Activated B cell treated with CpG ODN at 0.5 μM for 24 hours (primary cell): ENCODE measurements at regions not wholly inside any gene's neighbourhood (a gene's known extent, or its start where the extent isn't known, plus 50 kb on each side); places are given as distances from the start of the nearest gene placed in this dataset.

Source experiments
- ATAC-seq: fragments of 200-7000 bp; cut with Tn5 transposase; one replicate; pipeline ENCODE4 v1.10.0; 2021; ENCODE audit warnings: low read depth, mild to moderate bottlenecking, moderate library complexity
- CTCF ChIA-PET: fragments of 350-600 bp; sonication (Branson Sonifier 250); formaldehyde crosslinking; loops from one replicate; lab custom pipeline; 2021; ENCODE audit warnings: antibody characterized with exemption; lab: Charles Lee
- POLR2A ChIA-PET: fragments of 350-600 bp; sonication (Branson Sonifier 250); formaldehyde crosslinking; loops from one replicate; lab custom pipeline; 2021; ENCODE audit warnings: antibody characterized with exemption; lab: Charles Lee
- DNase-seq: peaks from one replicate; pipeline ENCODE4 v3.0.0; 2022
- H3K27ac Mint-ChIP-seq: one replicate; pipeline ENCODE4 v1.8.0; 2020; ENCODE audit warnings: mixed read lengths
- H3K27me3 Mint-ChIP-seq: one replicate; pipeline ENCODE4 v1.8.0; 2021; ENCODE audit warnings: mixed read lengths
- H3K36me3 Mint-ChIP-seq: one replicate; pipeline ENCODE4 v1.8.0; 2021; ENCODE audit warnings: low read depth, mixed read lengths
- H3K4me1 Mint-ChIP-seq: one replicate; pipeline ENCODE4 v1.8.0; 2021; ENCODE audit warnings: mixed read lengths
- H3K4me3 Mint-ChIP-seq: one replicate; pipeline ENCODE4 v1.8.0; 2020; ENCODE audit warnings: mild to moderate bottlenecking, mixed read lengths
- H3K9me3 Mint-ChIP-seq: one replicate; pipeline ENCODE4 v1.8.0; 2020; ENCODE audit warnings: mixed read lengths
- intact Hi-C: fragments of 100-400 bp; cut with micrococcal nuclease; formaldehyde crosslinking; loops from one replicate; pipeline ENCODE4 v1.15.1; 2024
- TF ChIP-seq, protein P1 (sequence below): fragments of 200-600 bp; IDR thresholded peaks from one replicate; pipeline ENCODE4 v1.8.0; 2022; ENCODE audit warnings: antibody characterized with exemption, mild to moderate bottlenecking

DNA sequence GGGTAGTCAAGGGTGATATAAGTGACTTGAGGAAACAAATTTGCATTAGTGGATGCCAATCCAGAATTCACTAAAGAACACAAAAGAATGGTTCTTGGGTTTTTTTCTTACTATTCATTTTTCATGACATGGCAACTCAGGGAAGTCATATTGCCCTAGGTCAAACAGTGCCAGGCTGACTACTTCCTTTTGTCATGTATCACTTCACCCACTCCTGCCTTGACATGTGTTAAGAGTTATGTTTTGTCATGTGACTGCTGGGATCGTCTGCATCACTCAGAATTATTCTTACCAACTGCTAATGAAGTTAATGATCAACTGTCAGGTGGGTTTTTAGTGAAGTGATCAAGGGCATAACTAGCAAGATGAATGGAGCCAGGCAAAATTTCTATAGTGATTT, 74.2 kb downstream of the PRORP start:
- Mint-ChIP-seq H3K27ac (no peak overlapping the region), H3K27me3 (no peaks in the 10 kb centered on the region), H3K4me1 (peaks cover 3% of the 10 kb centered on the region), H3K9me3 (no peaks in the 10 kb centered on the region), H3K36me3 (peaks cover 15% of the 10 kb centered on the region), H3K4me3 (no peak overlapping the region)
- ATAC-seq (no peak), DNase-seq (no peak)
- ChIA-PET POLR2A (no interaction called here), CTCF (no interaction called here)
- intact Hi-C loops = no loop called here
- TF ChIP-seq, protein P1, sequence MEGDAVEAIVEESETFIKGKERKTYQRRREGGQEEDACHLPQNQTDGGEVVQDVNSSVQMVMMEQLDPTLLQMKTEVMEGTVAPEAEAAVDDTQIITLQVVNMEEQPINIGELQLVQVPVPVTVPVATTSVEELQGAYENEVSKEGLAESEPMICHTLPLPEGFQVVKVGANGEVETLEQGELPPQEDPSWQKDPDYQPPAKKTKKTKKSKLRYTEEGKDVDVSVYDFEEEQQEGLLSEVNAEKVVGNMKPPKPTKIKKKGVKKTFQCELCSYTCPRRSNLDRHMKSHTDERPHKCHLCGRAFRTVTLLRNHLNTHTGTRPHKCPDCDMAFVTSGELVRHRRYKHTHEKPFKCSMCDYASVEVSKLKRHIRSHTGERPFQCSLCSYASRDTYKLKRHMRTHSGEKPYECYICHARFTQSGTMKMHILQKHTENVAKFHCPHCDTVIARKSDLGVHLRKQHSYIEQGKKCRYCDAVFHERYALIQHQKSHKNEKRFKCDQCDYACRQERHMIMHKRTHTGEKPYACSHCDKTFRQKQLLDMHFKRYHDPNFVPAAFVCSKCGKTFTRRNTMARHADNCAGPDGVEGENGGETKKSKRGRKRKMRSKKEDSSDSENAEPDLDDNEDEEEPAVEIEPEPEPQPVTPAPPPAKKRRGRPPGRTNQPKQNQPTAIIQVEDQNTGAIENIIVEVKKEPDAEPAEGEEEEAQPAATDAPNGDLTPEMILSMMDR = no peak

GRCh38 chr14:35197015-35197414, 74.7 kb downstream of the PRORP start:
- H3K27me3 Mint-ChIP-seq = no peaks in the 10 kb centered on the region
- TF ChIP-seq, protein P1 = no peak
- no peak for DNase-seq
- H3K4me1 Mint-ChIP-seq = peaks cover 3% of the 10 kb centered on the region
- ATAC-seq = no peak
- intact Hi-C loops = no loop called here
- ChIA-PET CTCF (no interaction called here), POLR2A (no interaction called here)
- no peaks in the 10 kb centered on the region for H3K9me3 Mint-ChIP-seq
- H3K4me3 Mint-ChIP-seq = no peak overlapping the region
- H3K36me3 Mint-ChIP-seq = peaks cover 11% of the 10 kb centered on the region
- no peak overlapping the region for H3K27ac Mint-ChIP-seq

DNA sequence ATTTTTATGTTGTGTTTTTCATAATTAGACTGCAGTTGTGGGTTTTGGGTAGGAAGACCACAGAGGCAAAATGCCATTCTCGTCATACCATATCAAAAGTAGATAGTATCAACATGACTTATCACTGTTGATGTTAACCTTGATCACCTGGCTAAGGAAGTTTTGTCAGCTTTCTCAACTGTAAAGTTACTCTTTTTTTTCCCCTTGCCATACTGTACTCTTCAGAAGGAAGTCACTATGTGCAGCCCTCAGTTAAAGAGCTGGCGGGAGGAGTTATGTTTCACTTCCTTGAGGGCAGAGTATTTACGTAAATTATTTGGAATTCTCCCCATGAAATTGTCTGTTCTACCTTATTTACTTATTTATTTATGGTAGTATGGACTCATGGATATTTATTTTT, 78.7 kb downstream of the PRORP start:
- H3K27ac Mint-ChIP-seq = no peak overlapping the region
- H3K36me3 Mint-ChIP-seq = peaks cover 3% of the 10 kb centered on the region
- H3K4me1 Mint-ChIP-seq = peaks cover 3% of the 10 kb centered on the region
- no peak for ATAC-seq
- no peaks in the 10 kb centered on the region for H3K9me3 Mint-ChIP-seq
- intact Hi-C loops = no loop called here
- CTCF ChIA-PET = no interaction called here
- POLR2A ChIA-PET = no interaction called here
- no peaks in the 10 kb centered on the region for H3K27me3 Mint-ChIP-seq
- TF ChIP-seq, protein P1 = no peak
- no peak overlapping the region for H3K4me3 Mint-ChIP-seq
- no peak for DNase-seq

GRCh38 chr14:35202195-35202594, 79.8 kb downstream of the PRORP start:
- Mint-ChIP-seq H3K4me3 (no peak overlapping the region), H3K27ac (no peak overlapping the region)
- CTCF ChIA-PET = no interaction called here

DNA sequence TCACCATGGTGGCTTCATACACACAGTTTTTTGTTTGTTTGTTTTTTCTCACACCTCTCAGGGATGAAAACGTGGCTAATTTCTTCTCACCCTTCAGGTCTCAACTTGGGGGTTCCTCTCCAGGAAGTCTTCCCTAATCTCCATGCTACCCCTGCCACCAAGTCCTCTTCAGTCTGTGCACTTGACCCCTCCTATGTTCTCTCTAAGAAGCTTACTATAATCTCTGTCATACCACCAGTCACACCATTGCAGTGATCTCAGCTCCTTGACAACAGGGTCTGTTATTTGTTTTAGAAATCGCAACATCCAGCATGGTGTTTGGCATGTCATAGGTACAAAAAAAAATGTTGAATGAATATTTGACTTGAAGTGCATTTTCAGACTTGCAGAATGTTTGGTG, 83.4 kb downstream of the PRORP start:
- no peak for ATAC-seq
- ChIA-PET POLR2A (no interaction called here), CTCF (no interaction called here)
- DNase-seq = no peak
- TF ChIP-seq, protein P1 = no peak
- peaks cover 3% of the 10 kb centered on the region for H3K4me1 Mint-ChIP-seq
- H3K9me3 Mint-ChIP-seq = no peaks in the 10 kb centered on the region
- H3K27ac Mint-ChIP-seq = no peak overlapping the region
- H3K36me3 Mint-ChIP-seq = peaks cover 9% of the 10 kb centered on the region
- intact Hi-C loops = no loop called here
- H3K4me3 Mint-ChIP-seq = no peak overlapping the region
- no peaks in the 10 kb centered on the region for H3K27me3 Mint-ChIP-seq

More at GRCh38 chr14:35202195-35202594, 79.8 kb downstream of the PRORP start:
- POLR2A ChIA-PET = no interaction called here
- TF ChIP-seq, protein P1 = no peak
- Mint-ChIP-seq H3K27me3 (no peaks in the 10 kb centered on the region), H3K9me3 (no peaks in the 10 kb centered on the region), H3K4me1 (peaks cover 3% of the 10 kb centered on the region), H3K36me3 (peaks cover 5% of the 10 kb centered on the region)
- ATAC-seq (no peak), DNase-seq (no peak)
- intact Hi-C loops = no loop called here
